HG03469 (cell line): ENCODE measurements at regions not wholly inside any gene's neighbourhood (a gene's known extent, or its start where the extent isn't known, plus 50 kb on each side); places are given as distances from the start of the nearest gene placed in this dataset.
"Not testable (repeated sequence)": the region's sequence is repeated elsewhere in the genome, so short reads cannot be mapped to it uniquely, and the experiment has no call there.

Experiments used
- ATAC-seq: cut with Tn5 transposase; IDR thresholded peaks from one replicate; pipeline ENCODE4 v1.9.1; 2021; ENCODE audit warnings: mild to moderate bottlenecking, moderate library complexity, moderate number of reproducible peaks; ENCODE audit not compliant: unreplicated experiment

GRCh38 chr9:41273549-41274267 lies 84.6 kb upstream of the ZNG1F start:
- ATAC-seq: peak; percentile 100

- not testable (repeated sequence) for ATAC-seq
Measured at GRCh38 chr9:41272879-41273548, 83.9 kb upstream of the ZNG1F start.

- not testable (repeated sequence) for ATAC-seq
Measured at GRCh38 chr9:41270992-41271391, 81.9 kb upstream of the ZNG1F start.

- ATAC-seq: not testable (repeated sequence)
Measured at GRCh38 chr9:41269471-41269870, 80.4 kb upstream of the ZNG1F start.

- ATAC-seq: not testable (repeated sequence)
Measured at GRCh38 chr9:41269054-41269453, 79.9 kb upstream of the ZNG1F start.

- ATAC-seq: not testable (repeated sequence)
Measured at GRCh38 chr9:41266602-41267001, 77.5 kb upstream of the ZNG1F start.

GRCh38 chr9:41266000-41266399 lies 76.9 kb upstream of the ZNG1F start:
- not testable (repeated sequence) for ATAC-seq

- not testable (repeated sequence) for ATAC-seq
Measured at GRCh38 chr9:41251973-41252372, 62.9 kb upstream of the ZNG1F start.

GRCh38 chr9:41251101-41251500 lies 62.0 kb upstream of the ZNG1F start:
- not testable (repeated sequence) for ATAC-seq

GRCh38 chr9:41246702-41247101 lies 57.6 kb upstream of the ZNG1F start:
- not testable (repeated sequence) for ATAC-seq
